Stomach (tissue), 8 donors: ENCODE measurements at regions not wholly inside any gene's neighbourhood (a gene's known extent, or its start where the extent isn't known, plus 50 kb on each side); places are given as distances from the start of the nearest gene placed in this dataset.

Source experiments
- DNase-seq, 2 donors: peaks; one replicate each; pipeline versions ENCODE4 v3.0.0 to v3.0.0-alpha.2; 2013 to 2019
- H3K27ac ChIP-seq, 5 donors: fragments of 200-600 bp in 4 of 5; sonication (generic) in 4 of 5; one replicate each; pipeline ENCODE4 v1.5.1; 2013 to 2019; ENCODE audit warnings: mild to moderate bottlenecking in 1 of 5, moderate library complexity in 1 of 5
- H3K27me3 ChIP-seq, 3 donors: fragments of 200-600 bp; sonication (generic); one replicate each; pipeline ENCODE4 v1.5.1; 2017 to 2019; ENCODE audit warnings: mixed run types in 1 of 3
- H3K36me3 ChIP-seq, 4 donors: fragments of 200-600 bp; sonication (generic); 1 replicate in 3 of 4; 2 replicates in 1 of 4; pipeline ENCODE4 v1.5.1; 2016 to 2019
- H3K4me1 ChIP-seq, 4 donors: fragments of 200-600 bp; sonication (generic); one replicate each; pipeline ENCODE4 v1.5.1; 2016 to 2019
- H3K4me3 ChIP-seq, 4 donors: fragments of 200-600 bp; sonication (generic) in 3 of 4; one replicate each; pipeline ENCODE4 v1.5.1; 2016 to 2019; ENCODE audit warnings: mild to moderate bottlenecking in 1 of 4
- H3K9me3 ChIP-seq, 4 donors: fragments of 200-600 bp; sonication (generic); one replicate each; pipeline ENCODE4 v1.5.1; 2016 to 2019
- EP300 ChIP-seq: sonication (generic); formaldehyde crosslinking; IDR thresholded peaks from one replicate; pipeline ENCODE4 v1.6.1; 2017; ENCODE audit warnings: antibody characterized with exemption
- POLR2A ChIP-seq, 4 donors: fragments of 450-650 bp; IDR thresholded peaks; one replicate each; pipeline ENCODE4 v1.6.1; 2016; ENCODE audit warnings: antibody characterized with exemption in 4 of 4, control low read depth in 2 of 4, mild to moderate bottlenecking in 1 of 4, moderate library complexity in 1 of 4
- POLR2AphosphoS5 ChIP-seq, 3 donors: sonication (generic); formaldehyde crosslinking; IDR thresholded peaks; one replicate each; pipeline ENCODE4 v1.6.1; 2016; ENCODE audit warnings: antibody characterized with exemption in 3 of 3
- WGBS, 5 donors: extraction: QIAGEN DNeasy Blood & Tissue Kit in 3 of 5; methylation state at CpG; one replicate each; pipeline versions ENCODE4 v1.1.5 to v1.1.7; 2013 to 2018; 5-methylcytosine and 5-hydroxymethylcytosine counted together
- intact Hi-C: fragments of 100-400 bp; cut with DNase I; formaldehyde crosslinking; loops from one replicate; pipeline ENCODE4 v1.15.1; 2023; ENCODE audit warnings: low total_unique reads
- TF ChIP-seq, protein P1 (sequence below), 7 experiments: fragments of 450-650 bp in 4 of 7; fragments of 200-600 bp in 3 of 7; sonication (generic) in 3 of 7; IDR thresholded peaks; one replicate each; pipeline ENCODE4 v1.5.1; 2016 to 2019; ENCODE audit warnings: antibody characterized with exemption in 7 of 7, control low read depth in 2 of 7, mild to moderate bottlenecking in 1 of 7
- donor health status: healthy with polysubstance abuse.
- donor health status: Bipolar disorder and iron deficiency.
- donor health status: healthy.

DNA sequence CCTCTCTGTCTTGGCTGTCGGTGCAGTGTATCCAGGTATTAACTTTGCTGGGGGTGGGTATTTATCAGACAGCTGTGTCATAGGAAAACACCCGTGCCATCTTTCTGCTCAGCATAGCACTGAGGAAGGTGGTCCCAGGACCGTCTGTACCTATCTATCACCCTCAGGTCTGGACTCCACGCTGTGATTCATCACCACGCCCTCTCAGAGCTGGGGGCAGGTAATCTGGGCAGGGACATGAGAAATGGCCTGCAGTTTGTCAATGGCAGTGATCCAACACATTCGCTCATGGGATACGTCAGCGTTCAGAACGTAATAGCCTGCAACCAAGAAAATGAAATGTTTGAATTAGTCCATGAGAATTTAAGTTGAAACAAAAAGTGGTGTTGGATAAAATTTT, 151.6 kb upstream of the MAP1B start:
- Histone ChIP-seq H3K27me3 (no peaks in the 10 kb centered on the region), H3K27ac (no peak overlapping the region), H3K4me1 (peaks cover 0 to 5% (median 0%) of the 10 kb centered on the region in 4 donors), H3K4me3 (no peak overlapping the region), H3K9me3 (no peaks in the 10 kb centered on the region), H3K36me3 (no peaks in the 10 kb centered on the region)
- intact Hi-C loops = no loop called here
- WGBS, 5 donors = 77 to 85% (median 79%) methylated on average over 9 of the region's 9 CpGs
- DNase-seq = peak in 1 of 2 donors; percentile 61
- TF ChIP-seq EP300 (no peak), POLR2AphosphoS5 (IDR thresholded peaks at IDR 0.05) (peak in 1 of 3 donors; percentile 16)

DNA sequence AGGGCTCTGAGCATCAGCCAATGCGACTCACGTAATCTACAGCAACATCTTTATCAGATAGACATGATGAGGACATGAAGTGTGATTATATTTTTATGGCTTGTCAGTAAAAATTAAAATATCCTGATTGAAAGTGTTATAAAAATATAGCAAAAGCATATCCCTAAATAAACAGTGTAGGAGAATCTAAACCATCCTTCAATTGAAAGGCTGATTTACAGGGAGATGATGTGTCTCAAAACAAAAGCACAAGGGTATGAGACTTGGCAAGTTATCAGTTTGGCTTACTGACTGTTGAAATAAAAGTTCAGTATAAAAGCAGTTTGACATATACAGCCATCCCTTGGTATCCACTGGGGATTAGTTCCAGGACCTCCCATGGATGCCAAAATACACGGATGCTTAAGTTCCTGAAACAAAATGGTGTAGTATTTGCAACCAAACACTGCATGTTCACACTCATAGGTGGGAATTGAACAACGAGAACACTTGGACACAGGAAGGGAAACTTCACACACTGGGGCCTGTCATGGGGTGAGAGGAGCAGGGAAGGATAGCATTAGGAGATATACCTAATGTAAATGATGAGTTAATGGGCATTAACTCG, 149.9 kb upstream of the MAP1B start:
- WGBS, 5 donors = 51 to 65% (median 62%) methylated on average over 5 of the region's 5 CpGs
- no peak overlapping the region for H3K27ac ChIP-seq
- H3K36me3 ChIP-seq = no peaks in the 10 kb centered on the region
- intact Hi-C loops = no loop called here
- DNase-seq = no peak
- no peaks in the 10 kb centered on the region for H3K27me3 ChIP-seq
- TF ChIP-seq POLR2A (IDR thresholded peaks at IDR 0.05) (no peak), EP300 (no peak), POLR2AphosphoS5 (IDR thresholded peaks at IDR 0.05) (no peak)
- TF ChIP-seq, protein P1, sequence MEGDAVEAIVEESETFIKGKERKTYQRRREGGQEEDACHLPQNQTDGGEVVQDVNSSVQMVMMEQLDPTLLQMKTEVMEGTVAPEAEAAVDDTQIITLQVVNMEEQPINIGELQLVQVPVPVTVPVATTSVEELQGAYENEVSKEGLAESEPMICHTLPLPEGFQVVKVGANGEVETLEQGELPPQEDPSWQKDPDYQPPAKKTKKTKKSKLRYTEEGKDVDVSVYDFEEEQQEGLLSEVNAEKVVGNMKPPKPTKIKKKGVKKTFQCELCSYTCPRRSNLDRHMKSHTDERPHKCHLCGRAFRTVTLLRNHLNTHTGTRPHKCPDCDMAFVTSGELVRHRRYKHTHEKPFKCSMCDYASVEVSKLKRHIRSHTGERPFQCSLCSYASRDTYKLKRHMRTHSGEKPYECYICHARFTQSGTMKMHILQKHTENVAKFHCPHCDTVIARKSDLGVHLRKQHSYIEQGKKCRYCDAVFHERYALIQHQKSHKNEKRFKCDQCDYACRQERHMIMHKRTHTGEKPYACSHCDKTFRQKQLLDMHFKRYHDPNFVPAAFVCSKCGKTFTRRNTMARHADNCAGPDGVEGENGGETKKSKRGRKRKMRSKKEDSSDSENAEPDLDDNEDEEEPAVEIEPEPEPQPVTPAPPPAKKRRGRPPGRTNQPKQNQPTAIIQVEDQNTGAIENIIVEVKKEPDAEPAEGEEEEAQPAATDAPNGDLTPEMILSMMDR (IDR thresholded peaks at IDR 0.05) = no peak
- H3K4me3 ChIP-seq = no peak overlapping the region
- peaks cover 0 to 5% (median 0%) of the 10 kb centered on the region in 4 donors for H3K4me1 ChIP-seq
- H3K9me3 ChIP-seq = no peaks in the 10 kb centered on the region

DNA sequence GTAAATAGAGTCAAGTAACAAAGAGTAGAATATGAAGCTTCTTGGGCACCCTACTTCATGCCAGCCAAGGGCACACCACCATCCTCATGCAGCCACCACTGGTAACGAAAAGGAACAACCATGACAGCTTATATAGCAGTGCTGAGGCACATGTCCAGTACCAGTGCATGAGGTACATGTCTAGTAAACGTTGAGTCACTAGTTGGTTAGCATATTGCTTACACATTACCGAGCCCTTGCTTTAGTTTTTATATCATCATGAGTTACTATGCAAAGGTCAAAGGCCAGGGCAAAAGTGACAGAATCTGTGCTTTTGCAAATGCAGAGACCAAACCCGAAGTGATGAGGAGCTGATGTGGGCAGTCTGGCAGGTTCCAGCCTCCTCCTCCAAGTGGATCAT, 147.1 kb upstream of the MAP1B start:
- Histone ChIP-seq H3K36me3 (no peaks in the 10 kb centered on the region), H3K27me3 (no peaks in the 10 kb centered on the region), H3K4me3 (no peak overlapping the region), H3K9me3 (no peaks in the 10 kb centered on the region), H3K4me1 (peaks cover 0 to 5% (median 0%) of the 10 kb centered on the region in 4 donors), H3K27ac (no peak overlapping the region)
- TF ChIP-seq, protein P1 (IDR thresholded peaks at IDR 0.05) = no peak
- TF ChIP-seq POLR2AphosphoS5 (IDR thresholded peaks at IDR 0.05) (no peak), POLR2A (IDR thresholded peaks at IDR 0.05) (no peak), EP300 (no peak)
- intact Hi-C loops = no loop called here
- WGBS, 5 donors = 59 to 72% (median 65%) methylated on average over 4 of the region's 4 CpGs
- DNase-seq = no peak

DNA sequence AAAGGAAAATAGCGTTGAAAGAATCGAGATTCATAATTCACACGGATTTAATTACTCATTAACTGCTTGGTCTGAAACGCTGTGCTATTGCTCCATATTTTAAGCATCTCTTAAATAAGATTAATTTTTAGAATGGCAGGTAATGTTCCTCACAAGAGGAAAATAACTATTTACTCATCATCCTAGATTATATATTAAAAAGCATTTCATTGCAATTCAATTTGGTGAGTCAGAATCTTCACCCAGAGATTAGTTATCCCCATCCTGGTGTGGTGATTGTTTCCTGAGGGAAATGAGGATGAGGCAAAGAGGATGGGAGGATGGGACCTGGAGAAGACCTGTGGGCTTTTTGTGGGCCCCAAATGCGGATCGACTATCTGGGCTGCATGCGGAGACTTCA, 145.5 kb upstream of the MAP1B start:
- intact Hi-C loops = no loop called here
- no peaks in the 10 kb centered on the region for H3K9me3 ChIP-seq
- WGBS, 5 donors = 91 to 95% (median 93%) methylated on average over 7 of the region's 7 CpGs
- no peaks in the 10 kb centered on the region for H3K4me1 ChIP-seq
- H3K27me3 ChIP-seq = no peaks in the 10 kb centered on the region
- no peak for DNase-seq
- no peak overlapping the region for H3K4me3 ChIP-seq
- H3K36me3 ChIP-seq = no peaks in the 10 kb centered on the region
- H3K27ac ChIP-seq = no peak overlapping the region
- TF ChIP-seq EP300 (no peak), POLR2A (IDR thresholded peaks at IDR 0.05) (no peak), POLR2AphosphoS5 (IDR thresholded peaks at IDR 0.05) (no peak)
- TF ChIP-seq, protein P1 (IDR thresholded peaks at IDR 0.05) = no peak

DNA sequence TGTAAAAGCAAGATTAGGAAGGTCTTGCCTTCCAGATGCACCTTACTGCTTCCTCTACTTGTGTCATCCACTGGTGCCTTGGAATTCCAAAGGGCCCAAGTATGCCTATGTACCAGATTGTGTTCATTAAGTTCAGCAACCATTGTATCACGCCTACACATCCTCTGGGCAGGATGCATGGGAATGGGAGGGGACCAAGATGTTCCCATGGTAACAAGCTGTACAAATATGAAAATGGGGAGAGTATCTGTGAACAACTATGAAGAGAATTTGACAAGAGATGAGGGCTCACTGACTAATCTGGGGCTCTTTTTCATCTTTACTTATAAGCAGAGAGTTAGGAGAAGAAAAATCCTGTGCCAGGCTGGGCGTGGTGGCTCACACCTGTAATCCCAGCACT, 137.8 kb upstream of the MAP1B start:
- Histone ChIP-seq H3K36me3 (no peaks in the 10 kb centered on the region), H3K4me3 (no peak overlapping the region), H3K9me3 (no peaks in the 10 kb centered on the region), H3K27me3 (no peaks in the 10 kb centered on the region), H3K4me1 (peaks cover 0 to 16% (median 7%) of the 10 kb centered on the region in 4 donors), H3K27ac (no peak overlapping the region)
- TF ChIP-seq POLR2A (IDR thresholded peaks at IDR 0.05) (no peak), EP300 (no peak)
- 63 to 79% (median 72%) methylated on average over 2 of the region's 2 CpGs for WGBS, 5 donors
- DNase-seq = no peak
- intact Hi-C loops = no loop called here
